Adrenal gland (tissue), 5 donors: ENCODE measurements at regions not wholly inside any gene's neighbourhood (a gene's known extent, or its start where the extent isn't known, plus 50 kb on each side); places are given as distances from the start of the nearest gene placed in this dataset.

Experiments
- CTCF ChIP-seq, 6 experiments: fragments of 450-650 bp in 4 of 6; fragments of 200-600 bp in 2 of 6; sonication (generic) in 1 of 6; IDR thresholded peaks; 1 replicate in 5 of 6; 2 replicates in 1 of 6; pipeline versions ENCODE4 v1.5.1 to v1.8.0; 2016 to 2021; ENCODE audit warnings: antibody characterized with exemption in 6 of 6, mild to moderate bottlenecking in 2 of 6, moderate library complexity in 1 of 6
- POLR2A ChIP-seq, 2 donors: fragments of 450-650 bp; IDR thresholded peaks; one replicate each; pipeline ENCODE4 v1.6.1; 2017; ENCODE audit warnings: antibody characterized with exemption in 2 of 2, mild to moderate bottlenecking in 2 of 2, moderate library complexity in 1 of 2
- donor health status: DM: no; HTN: no; CAD: no.

GRCh38 chr1:187275985-187276575, 447.3 kb downstream of the PLA2G4A start:
- TF ChIP-seq CTCF (IDR thresholded peaks at IDR 0.05) = no peak
- no peak for TF ChIP-seq POLR2A (IDR thresholded peaks at IDR 0.05)
